H1 (cell line): ENCODE measurements at regions not wholly inside any gene's neighbourhood (a gene's known extent, or its start where the extent isn't known, plus 50 kb on each side); places are given as distances from the start of the nearest gene placed in this dataset.

Experiments used
- TAF7 ChIP-seq: optimal IDR thresholded peaks from 2 replicates; pipeline ENCODE3; 2011; ENCODE audit warnings: low read depth, mild to moderate bottlenecking, inconsistent platforms, low read length, moderate library complexity, borderline replicate concordance

DNA sequence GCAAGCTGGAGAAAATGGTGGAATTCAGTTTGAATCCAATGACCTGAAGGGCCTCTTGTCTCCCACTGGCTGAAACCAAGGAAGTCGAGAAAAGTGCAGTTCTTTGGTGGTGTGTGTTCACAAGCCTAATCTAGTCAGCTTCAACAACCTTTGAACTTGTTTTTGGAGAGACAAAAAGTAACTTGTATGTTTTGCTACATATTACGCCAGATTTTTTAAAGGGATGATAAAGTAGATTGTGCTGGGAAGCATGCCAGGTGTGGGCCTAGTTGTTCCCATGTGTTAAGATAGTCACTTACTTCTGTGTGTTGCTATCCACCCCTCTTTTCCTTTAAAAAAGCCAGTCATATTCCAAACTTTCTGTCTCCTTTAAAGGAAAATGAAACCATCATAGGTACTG lies 79.7 kb upstream of the FAM3C start (continued):
- no peak for TF ChIP-seq TAF7
- TF ChIP-seq, all 59 proteins: peak for 0
